ENCODE measurements at regions not wholly inside any gene's neighbourhood (a gene's known extent, or its start where the extent isn't known, plus 50 kb on each side); places are given as distances from the start of the nearest gene placed in this dataset.

DNA sequence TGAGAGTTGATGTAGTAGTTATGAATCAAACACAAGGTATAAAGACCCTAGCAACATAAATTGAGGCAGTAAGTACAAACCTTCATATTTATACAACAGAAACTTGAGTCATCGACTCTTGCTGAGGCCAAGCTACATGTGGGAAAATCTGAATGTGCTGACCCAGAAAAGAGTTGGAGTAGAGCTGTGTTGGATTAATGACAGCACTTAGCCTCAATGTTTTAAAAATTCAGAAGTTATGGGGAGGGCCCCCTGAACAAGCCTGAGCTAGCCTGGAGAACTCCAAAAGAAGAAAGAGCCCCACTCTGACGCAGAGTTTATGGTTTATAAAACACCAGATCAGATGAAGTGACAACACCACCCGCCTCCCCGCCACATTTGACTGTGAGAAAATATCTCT is 100.0 kb downstream of the DUSP6 start:
- Mint-ChIP-seq H3K36me3 (peaks cover 0 to 3% of the 10 kb centered on the region in 2 donors), H3K4me3 (no peak overlapping the region), H3K27me3 (ENCODE audit: low read depth in 3 of 3) (peaks cover 0 to 1% (median 0%) of the 10 kb centered on the region in 3 donors), H3K9me3 (peaks cover 0 to 5% (median 0%) of the 10 kb centered on the region in 7 donors), H3K4me1 (peaks cover 22% of the 10 kb centered on the region), H3K27ac (peak overlapping the region in 1 of 7 donors; percentile 57)
- H3K9me3 ChIP-seq (replicated peaks in 1 of 2; ENCODE audit: control insufficient read depth in 1 of 2, insufficient read depth in 1 of 2, low read length in 2 of 2): no peaks in the 10 kb centered on the region
- H3K27ac ChIP-seq (ENCODE audit: low read depth in 1 of 2, low read length in 2 of 2): no peak overlapping the region
- no peaks in the 10 kb centered on the region for H3K36me3 ChIP-seq (replicated peaks in 1 of 2; ENCODE audit: control insufficient read depth in 1 of 2, insufficient read depth in 2 of 2, low read length in 2 of 2)
- H3K79me2 ChIP-seq (ENCODE audit: insufficient read depth, low read length): no peaks in the 10 kb centered on the region
- TF ChIP-seq, protein P1, sequence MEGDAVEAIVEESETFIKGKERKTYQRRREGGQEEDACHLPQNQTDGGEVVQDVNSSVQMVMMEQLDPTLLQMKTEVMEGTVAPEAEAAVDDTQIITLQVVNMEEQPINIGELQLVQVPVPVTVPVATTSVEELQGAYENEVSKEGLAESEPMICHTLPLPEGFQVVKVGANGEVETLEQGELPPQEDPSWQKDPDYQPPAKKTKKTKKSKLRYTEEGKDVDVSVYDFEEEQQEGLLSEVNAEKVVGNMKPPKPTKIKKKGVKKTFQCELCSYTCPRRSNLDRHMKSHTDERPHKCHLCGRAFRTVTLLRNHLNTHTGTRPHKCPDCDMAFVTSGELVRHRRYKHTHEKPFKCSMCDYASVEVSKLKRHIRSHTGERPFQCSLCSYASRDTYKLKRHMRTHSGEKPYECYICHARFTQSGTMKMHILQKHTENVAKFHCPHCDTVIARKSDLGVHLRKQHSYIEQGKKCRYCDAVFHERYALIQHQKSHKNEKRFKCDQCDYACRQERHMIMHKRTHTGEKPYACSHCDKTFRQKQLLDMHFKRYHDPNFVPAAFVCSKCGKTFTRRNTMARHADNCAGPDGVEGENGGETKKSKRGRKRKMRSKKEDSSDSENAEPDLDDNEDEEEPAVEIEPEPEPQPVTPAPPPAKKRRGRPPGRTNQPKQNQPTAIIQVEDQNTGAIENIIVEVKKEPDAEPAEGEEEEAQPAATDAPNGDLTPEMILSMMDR (IDR thresholded peaks at IDR 0.05): no peak
- H3K4me2 ChIP-seq (replicated peaks; ENCODE audit: extremely low read depth, low read length, poor library complexity, severe bottlenecking): no peak overlapping the region
- H4K20me1 ChIP-seq (ENCODE audit: insufficient read depth, low read length): no peaks in the 10 kb centered on the region
- peaks cover 4 to 11% of the 10 kb centered on the region in 2 donors for H3K4me1 ChIP-seq (ENCODE audit: control insufficient read depth in 1 of 2, insufficient read depth in 2 of 2, low read length in 2 of 2)
- no peak for DNase-seq
- H3K9ac ChIP-seq (ENCODE audit: insufficient read depth, low read length, poor library complexity, severe bottlenecking): no peak overlapping the region
- H2AFZ ChIP-seq (ENCODE audit: insufficient read depth, low read depth, low read length, poor library complexity, severe bottlenecking): no peak overlapping the region
- intact Hi-C loops (cut with micrococcal nuclease): no loop called here
- no peak overlapping the region for H3K4me3 ChIP-seq (replicated peaks in 1 of 3; ENCODE audit: low read depth in 2 of 3, low read length in 3 of 3)
- H3K27me3 ChIP-seq (ENCODE audit: control insufficient read depth in 2 of 2, insufficient read depth in 2 of 2, low read length in 2 of 2): no peaks in the 10 kb centered on the region
- WGBS (ENCODE audit: insufficient coverage): no CpG with 5 or more reads among the region's 4 CpGs

DNA sequence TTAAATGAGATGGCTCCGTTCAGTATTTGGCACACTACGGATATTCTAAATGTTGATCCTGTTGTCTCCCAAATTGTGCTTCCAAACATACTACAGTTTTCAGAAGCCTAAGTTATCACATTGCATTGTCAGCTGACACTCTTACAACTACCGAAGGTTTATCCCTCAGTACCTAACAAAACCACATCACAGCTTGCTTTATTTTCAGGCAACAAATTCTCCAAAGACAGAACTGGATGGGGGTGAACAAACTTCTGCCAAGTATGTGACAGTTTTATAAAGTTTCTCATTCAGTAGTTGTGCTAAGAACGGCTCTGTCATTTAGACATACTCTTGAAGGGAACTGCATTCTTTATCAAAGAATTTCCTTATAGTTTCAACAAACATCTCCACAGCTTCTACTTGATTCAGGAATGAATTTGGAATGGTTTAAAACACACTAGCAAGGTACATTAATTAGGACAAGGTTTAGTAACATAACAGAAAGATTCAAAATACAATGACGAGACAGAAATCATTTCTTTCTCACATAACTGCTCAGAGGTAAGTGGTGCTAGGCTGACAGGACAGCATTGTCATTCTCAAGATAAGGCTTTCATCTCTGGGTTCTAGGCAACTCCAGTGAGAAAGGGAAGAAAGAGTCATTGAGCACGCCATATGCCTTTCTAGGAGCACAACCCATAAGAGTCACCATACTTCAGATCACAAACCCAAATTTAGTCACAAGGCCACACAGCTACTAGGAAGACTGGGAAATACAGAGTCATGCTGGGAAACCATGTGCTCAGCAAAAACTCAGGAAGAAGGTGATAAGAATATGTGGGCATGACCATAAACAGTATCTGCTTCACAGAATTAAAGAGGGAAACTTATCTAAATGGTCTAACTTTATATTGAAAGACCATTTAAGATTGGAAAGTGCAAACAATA is 100.7 kb downstream of the DUSP6 start:
- peaks cover 22% of the 10 kb centered on the region for H3K4me1 Mint-ChIP-seq
- WGBS (ENCODE audit: insufficient coverage): 20% methylated on average over 1 of the region's 6 CpGs
- no peaks in the 10 kb centered on the region for H4K20me1 ChIP-seq (ENCODE audit: insufficient read depth, low read length)
- no peak overlapping the region for H3K27ac Mint-ChIP-seq
- H3K9me3 ChIP-seq (replicated peaks in 1 of 2; ENCODE audit: control insufficient read depth in 1 of 2, insufficient read depth in 1 of 2, low read length in 2 of 2): no peaks in the 10 kb centered on the region
- H3K27me3 ChIP-seq (ENCODE audit: control insufficient read depth in 2 of 2, insufficient read depth in 2 of 2, low read length in 2 of 2): no peaks in the 10 kb centered on the region
- peak overlapping the region; percentile 45 for H2AFZ ChIP-seq (ENCODE audit: insufficient read depth, low read depth, low read length, poor library complexity, severe bottlenecking)
- intact Hi-C loops (cut with micrococcal nuclease): no loop called here
- no peak overlapping the region for H3K4me3 Mint-ChIP-seq
- no peak overlapping the region for H3K4me3 ChIP-seq (replicated peaks in 1 of 3; ENCODE audit: low read depth in 2 of 3, low read length in 3 of 3)
- H3K36me3 Mint-ChIP-seq: peaks cover 0 to 3% of the 10 kb centered on the region in 2 donors
- no peaks in the 10 kb centered on the region for H3K36me3 ChIP-seq (replicated peaks in 1 of 2; ENCODE audit: control insufficient read depth in 1 of 2, insufficient read depth in 2 of 2, low read length in 2 of 2)
- H3K4me2 ChIP-seq (replicated peaks; ENCODE audit: extremely low read depth, low read length, poor library complexity, severe bottlenecking): no peak overlapping the region
- DNase-seq: no peak
- no peak overlapping the region for H3K9ac ChIP-seq (ENCODE audit: insufficient read depth, low read length, poor library complexity, severe bottlenecking)
- H3K4me1 ChIP-seq (ENCODE audit: control insufficient read depth in 1 of 2, insufficient read depth in 2 of 2, low read length in 2 of 2): peaks cover 4 to 11% of the 10 kb centered on the region in 2 donors
- peaks cover 0 to 5% (median 0%) of the 10 kb centered on the region in 7 donors for H3K9me3 Mint-ChIP-seq
- H3K79me2 ChIP-seq (ENCODE audit: insufficient read depth, low read length): no peaks in the 10 kb centered on the region
- TF ChIP-seq, protein P1 (IDR thresholded peaks at IDR 0.05): no peak
- H3K27ac ChIP-seq (ENCODE audit: low read depth in 1 of 2, low read length in 2 of 2): no peak overlapping the region
- H3K27me3 Mint-ChIP-seq (ENCODE audit: low read depth in 3 of 3): peaks cover 0 to 1% (median 0%) of the 10 kb centered on the region in 3 donors

Data from CD14-positive monocyte (primary cell).